Kidney (tissue), 13 donors: ENCODE measurements at regions not wholly inside any gene's neighbourhood (a gene's known extent, or its start where the extent isn't known, plus 50 kb on each side); places are given as distances from the start of the nearest gene placed in this dataset.

Experiments used
- DNase-seq, 5 donors: peaks; one replicate each; pipeline ENCODE4 v3.0.0-alpha.2; 2013 to 2020
- FAIRE-seq: peaks from 2 replicates; lab custom pipeline; 2012; peaks lifted over from hg19 to GRCh38; lab: Jason Lieb, UNC
- H3K27ac ChIP-seq, 2 donors: one replicate each; pipeline ENCODE4 v1.7.0; 2013; ENCODE audit warnings: low read depth in 2 of 2, low read length in 2 of 2, inconsistent platforms in 1 of 2
- H3K27me3 ChIP-seq: one replicate; pipeline ENCODE4 v1.7.1; 2013; ENCODE audit warnings: low read length, inconsistent platforms; ENCODE audit not compliant: control insufficient read depth, insufficient read depth
- H3K36me3 ChIP-seq, 3 donors: one replicate each; pipeline versions ENCODE4 v1.7.0 to v1.7.1; 2013; ENCODE audit warnings: low read length in 3 of 3, control low read depth in 1 of 3, inconsistent platforms in 1 of 3; ENCODE audit not compliant: insufficient read depth in 3 of 3, control insufficient read depth in 2 of 3
- H3K4me1 ChIP-seq, 3 donors: one replicate each; pipeline versions ENCODE4 v1.7.0 to v1.7.1; 2013; ENCODE audit warnings: low read length in 3 of 3, inconsistent platforms in 1 of 3, low read depth in 1 of 3; ENCODE audit not compliant: control insufficient read depth in 2 of 3, insufficient read depth in 2 of 3
- H3K4me3 ChIP-seq, 3 donors: one replicate each; pipeline versions ENCODE4 v1.7.0 to v1.8.1; 2013; ENCODE audit warnings: low read length in 3 of 3, control low read depth in 1 of 3, inconsistent platforms in 1 of 3
- H3K9ac ChIP-seq, 3 donors: one replicate each; pipeline versions ENCODE4 v1.7.0 to v1.7.1; 2013; ENCODE audit warnings: low read length in 3 of 3, control low read depth in 1 of 3, inconsistent platforms in 1 of 3
- H3K9me3 ChIP-seq, 3 donors: one replicate each; pipeline versions ENCODE4 v1.7.0 to v1.7.1; 2013; ENCODE audit warnings: low read length in 3 of 3, control low read depth in 1 of 3, inconsistent platforms in 1 of 3; ENCODE audit not compliant: control insufficient read depth in 2 of 3, insufficient read depth in 1 of 3
- CTCF ChIP-seq: IDR thresholded peaks from 3 replicates; pipeline ENCODE4 v1.5.1; 2012; ENCODE audit warnings: mild to moderate bottlenecking, moderate library complexity, borderline replicate concordance; ENCODE audit not compliant: insufficient read depth; ENCODE audit errors: extremely low read depth
- intact Hi-C: fragments of 100-400 bp; cut with DNase I; formaldehyde crosslinking; loops from one replicate; pipeline ENCODE4 v1.11.1; 2022
- donor health status: control.
- donor health status: control.
- donor health status: control.
- donor health status: control.
- donor health status: control.
- donor health status: DM: yes; HTN: yes; CAD: no.
- donor health status: Normal renal cell carcinoma (clear cell type).

- Histone ChIP-seq H3K4me3 (no peak overlapping the region), H3K9ac (no peak overlapping the region), H3K27ac (no peak overlapping the region), H3K4me1 (no peaks in the 10 kb centered on the region), H3K27me3 (no peaks in the 10 kb centered on the region), H3K36me3 (no peaks in the 10 kb centered on the region), H3K9me3 (no peaks in the 10 kb centered on the region)
- TF ChIP-seq CTCF, result no peak
- intact Hi-C loops, result no loop called here
- DNase-seq (peak in 1 of 5 donors; percentile 14), FAIRE-seq (no peak)
Measured at GRCh38 chr18:54710074-54710899, 118.0 kb upstream of the RAB27B start.

DNA sequence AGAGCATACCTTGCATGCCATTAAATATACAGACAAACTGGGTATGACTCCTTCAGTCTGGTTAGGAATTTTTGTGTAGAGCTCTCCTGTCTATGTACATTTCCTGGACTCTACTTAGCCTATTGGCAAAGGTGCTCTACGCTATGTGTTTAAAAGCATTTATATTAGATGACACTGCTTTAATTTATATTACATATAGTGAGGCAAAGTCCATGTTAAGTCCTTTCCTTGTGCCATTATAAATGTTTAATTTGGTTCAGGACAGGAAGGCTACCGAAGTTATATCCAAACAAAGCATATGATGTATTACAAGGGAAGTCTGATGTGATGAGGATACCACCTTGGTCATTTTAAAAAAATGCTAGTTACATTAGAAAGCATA lies 117.4 kb upstream of the RAB27B start:
- no peak overlapping the region for H3K27ac ChIP-seq
- FAIRE-seq (no peak), DNase-seq (no peak)

GRCh38 chr18:54712306-54712705 lies 116.0 kb upstream of the RAB27B start:
- intact Hi-C loops, result no loop called here
- no peak for TF ChIP-seq CTCF
- DNase-seq (no peak), FAIRE-seq (no peak)
- no peak overlapping the region for H3K27ac ChIP-seq
- H3K9ac ChIP-seq, result no peak overlapping the region
- H3K4me3 ChIP-seq, result no peak overlapping the region
- H3K4me1 ChIP-seq, result no peaks in the 10 kb centered on the region
- H3K27me3 ChIP-seq, result no peaks in the 10 kb centered on the region
- no peaks in the 10 kb centered on the region for H3K36me3 ChIP-seq
- H3K9me3 ChIP-seq, result no peaks in the 10 kb centered on the region

More for the DNA sequence above, 117.4 kb upstream of the RAB27B start:
- Histone ChIP-seq H3K9ac (no peak overlapping the region), H3K36me3 (no peaks in the 10 kb centered on the region), H3K4me3 (no peak overlapping the region), H3K9me3 (no peaks in the 10 kb centered on the region), H3K27me3 (no peaks in the 10 kb centered on the region), H3K4me1 (no peaks in the 10 kb centered on the region)
- no peak for TF ChIP-seq CTCF
- intact Hi-C loops, result no loop called here
